Astrocyte of the spinal cord (primary cell): ENCODE measurements at regions not wholly inside any gene's neighbourhood (a gene's known extent, or its start where the extent isn't known, plus 50 kb on each side); places are given as distances from the start of the nearest gene placed in this dataset.

Experiments used
- DNase-seq: peaks from one replicate; pipeline ENCODE4 v3.0.0; 2011; ENCODE audit warnings: low read depth, low spot score
- H3K4me3 ChIP-seq: 2 replicates; pipeline ENCODE4 v1.5.1; 2011; ENCODE audit warnings: low read depth, mild to moderate bottlenecking, low read length, moderate library complexity
- CTCF ChIP-seq: IDR thresholded peaks from 2 replicates; pipeline ENCODE4 v1.5.1; 2012; ENCODE audit warnings: low read depth, mild to moderate bottlenecking, low read length, inconsistent platforms
- in situ Hi-C: cut with HindIII; loops from 2 replicates; pipeline ENCODE4 v1.10.0; 2017; ENCODE audit warnings: low sequenced_read_pairs

- no peak for TF ChIP-seq CTCF
Measured at GRCh38 chr5:167241436-167242067, 1049.9 kb upstream of the WWC1 start.

GRCh38 chr5:167242701-167243100, 1048.7 kb upstream of the WWC1 start:
- TF ChIP-seq CTCF, result no peak
- H3K4me3 ChIP-seq, result no peak overlapping the region
- no peak for DNase-seq
- in situ Hi-C loops, result no loop called here

More at GRCh38 chr5:167241436-167242067, 1049.9 kb upstream of the WWC1 start:
- in situ Hi-C loops, result no loop called here
- no peak overlapping the region for H3K4me3 ChIP-seq
- DNase-seq, result no peak

- in situ Hi-C loops, result no loop called here
- TF ChIP-seq CTCF, result no peak
- no peak overlapping the region for H3K4me3 ChIP-seq
- no peak for DNase-seq
Measured at GRCh38 chr5:167243463-167243862, 1048.0 kb upstream of the WWC1 start.

GRCh38 chr5:167244583-167244982, 1046.9 kb upstream of the WWC1 start:
- in situ Hi-C loops, result no loop called here
- DNase-seq, result peak; percentile 18
- H3K4me3 ChIP-seq, result no peak overlapping the region
- peak; percentile 46 for TF ChIP-seq CTCF

- in situ Hi-C loops, result no loop called here
- TF ChIP-seq CTCF, result no peak
- no peak for DNase-seq
- H3K4me3 ChIP-seq, result no peak overlapping the region
Measured at GRCh38 chr5:167245868-167246267, 1045.6 kb upstream of the WWC1 start.

DNA sequence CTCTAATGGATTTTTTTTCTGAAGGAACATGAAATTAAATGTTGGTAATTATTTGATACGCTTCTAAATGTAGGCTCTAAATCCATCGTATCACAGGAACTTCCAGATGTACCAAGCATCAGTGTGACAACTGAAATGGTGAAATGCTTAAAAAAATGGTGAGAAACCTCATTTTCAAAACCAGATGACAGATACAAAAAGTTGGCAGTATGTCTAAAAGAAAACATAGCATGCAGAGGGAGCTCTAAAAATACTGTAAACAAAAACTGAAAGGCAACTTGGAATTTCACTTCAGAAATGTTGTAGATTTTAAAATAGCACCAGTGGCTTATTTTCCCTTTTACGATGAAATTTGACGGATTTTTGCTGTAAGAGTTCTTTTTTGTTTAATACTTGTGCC, 1043.6 kb upstream of the WWC1 start:
- in situ Hi-C loops, result no loop called here

More for the DNA sequence above, 1043.6 kb upstream of the WWC1 start:
- DNase-seq, result no peak
- no peak overlapping the region for H3K4me3 ChIP-seq
- no peak for TF ChIP-seq CTCF
